SK-N-DZ (cell line): ENCODE measurements at regions not wholly inside any gene's neighbourhood (a gene's known extent, or its start where the extent isn't known, plus 50 kb on each side); places are given as distances from the start of the nearest gene placed in this dataset.

Source experiments
- DNase-seq: peaks from one replicate; pipeline ENCODE4 v3.0.0-alpha.2; 2015; ENCODE audit warnings: low spot score

DNA sequence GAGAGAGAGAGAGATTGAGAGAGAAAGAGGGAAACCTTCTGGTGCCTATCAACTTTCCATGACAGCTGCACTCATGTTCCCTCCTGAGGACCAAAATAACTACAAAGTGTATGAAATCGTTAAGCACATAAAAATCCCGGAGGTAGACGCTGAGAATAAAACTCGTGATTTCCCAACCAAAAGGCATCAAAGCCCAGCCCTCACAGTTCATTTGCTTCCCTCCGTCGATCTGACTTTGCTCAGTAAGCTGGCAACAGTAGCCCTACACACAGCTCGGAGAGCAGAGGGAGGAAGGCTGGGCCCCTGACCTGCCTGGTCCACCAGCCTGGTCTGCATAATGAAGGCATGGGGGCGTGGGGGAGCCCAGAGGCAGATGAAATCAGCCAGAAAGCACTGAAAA lies 273.9 kb upstream of the ZFHX3 start:
- DNase-seq, result no peak

- peak; percentile 56 for DNase-seq
Measured at GRCh38 chr16:73319737-73320136, 271.8 kb upstream of the ZFHX3 start.

DNA sequence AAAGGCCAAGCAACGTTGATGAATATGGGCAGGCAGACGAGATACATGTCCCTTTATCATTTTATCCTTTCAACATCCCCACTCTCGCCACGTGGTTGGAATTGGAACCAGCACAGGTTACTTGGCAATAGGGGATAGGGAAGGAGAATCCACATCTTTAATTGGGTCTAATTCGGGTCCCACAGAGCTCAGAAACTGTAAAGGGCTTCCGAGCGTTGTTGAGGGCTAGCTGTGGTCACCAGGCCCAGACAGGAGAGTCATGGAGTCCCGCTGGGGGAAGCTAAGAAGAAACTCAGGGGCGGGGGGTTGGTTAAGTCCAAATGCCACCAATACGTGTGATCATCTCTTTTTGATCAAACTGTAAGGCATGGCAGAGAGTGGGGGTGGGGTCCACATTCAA lies 271.3 kb upstream of the ZFHX3 start:
- DNase-seq, result no peak

DNA sequence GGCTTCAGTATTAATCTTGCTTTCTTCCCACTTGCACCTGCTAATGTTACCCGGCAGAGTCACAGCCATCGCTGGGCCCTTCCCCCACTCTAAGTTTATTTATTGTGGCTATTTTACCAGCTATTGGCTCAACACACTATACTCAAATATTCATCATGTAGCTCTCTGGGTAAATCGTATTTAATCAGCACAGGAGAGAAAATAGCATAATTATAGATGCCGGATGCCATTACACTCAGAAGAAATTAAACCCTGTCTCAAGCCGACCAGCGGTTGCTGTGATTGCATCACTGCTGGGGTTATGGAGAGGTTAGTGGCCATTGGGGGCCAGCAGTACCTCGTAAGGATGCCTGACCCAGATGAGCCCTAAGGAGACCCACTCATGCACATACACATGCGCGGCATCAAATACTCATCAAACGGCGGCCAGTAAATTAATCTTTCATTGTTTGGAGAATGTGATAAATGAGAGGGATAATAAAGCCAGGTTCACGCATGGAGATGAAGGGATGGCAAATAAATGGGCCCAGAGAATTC lies 269.5 kb upstream of the ZFHX3 start:
- no peak for DNase-seq

GRCh38 chr16:73315645-73316044 lies 267.7 kb upstream of the ZFHX3 start:
- DNase-seq, result no peak

DNA sequence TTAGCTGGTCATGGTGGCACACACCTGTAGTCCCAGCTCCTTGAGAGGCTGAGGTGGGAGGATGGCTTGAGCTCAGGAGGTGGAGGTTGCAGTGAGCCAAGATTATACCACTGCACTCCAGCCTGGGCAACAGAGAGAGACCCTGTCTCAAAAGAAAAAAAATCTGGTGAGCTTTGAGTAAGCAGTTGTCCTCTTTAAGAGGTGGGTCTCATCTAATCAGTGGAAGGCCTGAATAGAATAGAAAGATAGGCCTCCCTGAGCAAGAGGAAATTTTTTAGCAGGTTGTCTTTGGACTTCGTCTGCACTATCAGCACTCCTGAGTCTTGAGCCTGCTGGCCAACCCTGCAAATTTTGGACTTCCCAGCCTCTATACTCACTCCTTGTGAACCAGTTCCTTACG lies 266.0 kb upstream of the ZFHX3 start:
- DNase-seq, result no peak

- no peak for DNase-seq
Measured at GRCh38 chr16:73311857-73312723, 264.2 kb upstream of the ZFHX3 start.

DNA sequence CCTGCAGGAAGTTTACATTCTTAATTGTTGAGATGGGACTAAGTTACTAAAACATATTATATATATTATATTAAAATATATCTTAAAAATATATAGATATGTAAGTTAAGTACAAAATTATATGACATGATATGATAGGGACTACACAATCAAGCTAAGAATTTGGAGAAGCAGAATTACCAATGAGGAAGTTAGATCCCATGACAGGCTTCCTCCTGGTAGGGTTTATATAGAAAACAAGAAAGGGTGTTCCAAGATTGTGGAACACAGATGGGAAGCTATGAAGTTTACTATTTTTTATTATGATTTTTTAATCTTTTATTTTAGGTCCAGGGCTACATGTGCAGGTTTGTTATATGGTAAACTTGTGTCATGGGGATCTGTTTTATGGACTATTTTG lies 260.8 kb upstream of the ZFHX3 start:
- no peak for DNase-seq

DNA sequence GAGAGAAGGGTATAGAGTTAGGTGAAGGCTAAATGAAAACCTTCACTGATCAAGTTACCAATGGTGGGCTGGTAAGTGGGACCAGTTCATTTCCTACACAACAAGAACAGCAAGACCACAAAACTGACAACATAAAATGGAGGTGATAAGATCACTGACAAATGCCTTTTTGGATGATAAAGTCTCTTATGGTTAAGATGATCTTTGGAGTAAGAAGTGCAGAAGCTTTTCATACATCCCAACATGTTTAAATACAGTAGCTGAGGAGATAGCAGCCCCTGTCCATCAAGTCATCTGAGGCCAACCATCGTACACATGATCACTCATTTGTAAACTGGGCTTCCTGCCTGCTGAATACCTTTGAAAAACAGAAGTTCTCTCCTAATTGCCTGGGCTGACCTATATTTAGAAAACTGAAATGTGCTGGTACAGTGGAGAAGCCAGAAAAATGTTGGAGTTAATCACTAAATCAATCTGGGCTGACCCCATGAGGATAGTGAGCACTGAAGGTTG lies 259.0 kb upstream of the ZFHX3 start:
- DNase-seq, result peak; percentile 97

DNA sequence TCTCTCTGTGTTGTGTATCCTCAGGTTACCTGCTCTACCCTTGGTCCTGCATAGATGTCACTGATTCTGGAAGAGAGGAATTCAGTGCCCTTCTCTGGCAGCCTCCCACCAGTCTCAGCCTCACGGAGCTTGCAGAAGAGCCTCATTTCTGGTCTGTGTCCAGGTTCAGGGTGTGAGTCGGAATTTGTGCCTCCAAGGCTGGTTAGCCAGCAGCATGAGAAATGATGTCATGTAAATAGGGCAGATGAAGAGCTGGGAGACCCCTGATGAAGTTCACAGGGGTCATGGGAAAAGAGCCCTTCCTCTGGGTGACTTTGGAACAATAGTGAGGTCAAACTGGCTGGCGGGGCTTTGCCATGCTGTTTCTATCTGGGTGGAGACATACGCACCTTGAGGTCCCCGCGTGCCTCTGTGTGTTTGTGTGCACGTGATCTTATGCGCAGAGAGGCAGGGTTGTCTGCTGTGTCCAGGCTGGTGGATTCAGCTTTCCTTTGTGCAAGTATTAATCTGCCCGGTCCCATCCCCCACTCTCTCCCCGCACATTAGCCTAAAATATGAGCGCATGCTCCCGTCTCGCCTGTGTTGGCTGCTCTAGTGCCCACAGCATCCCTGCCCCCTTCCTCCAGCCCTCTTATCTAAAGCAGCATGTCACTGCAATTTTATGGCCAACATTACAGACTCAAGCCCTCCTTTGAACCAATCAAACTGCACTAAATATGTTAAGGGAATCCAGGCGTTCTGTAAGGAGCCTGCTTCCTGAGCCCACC lies 256.3 kb upstream of the ZFHX3 start:
- peak; percentile 100 for DNase-seq

- DNase-seq, result no peak
Measured at GRCh38 chr16:73302942-73303341, 255.0 kb upstream of the ZFHX3 start.

GRCh38 chr16:73301984-73302383 lies 254.1 kb upstream of the ZFHX3 start:
- DNase-seq, result no peak

- DNase-seq, result peak; percentile 94
Measured at GRCh38 chr16:73299346-73299745, 251.4 kb upstream of the ZFHX3 start.

GRCh38 chr16:73298562-73298961 lies 250.6 kb upstream of the ZFHX3 start:
- DNase-seq, result peak; percentile 60

DNA sequence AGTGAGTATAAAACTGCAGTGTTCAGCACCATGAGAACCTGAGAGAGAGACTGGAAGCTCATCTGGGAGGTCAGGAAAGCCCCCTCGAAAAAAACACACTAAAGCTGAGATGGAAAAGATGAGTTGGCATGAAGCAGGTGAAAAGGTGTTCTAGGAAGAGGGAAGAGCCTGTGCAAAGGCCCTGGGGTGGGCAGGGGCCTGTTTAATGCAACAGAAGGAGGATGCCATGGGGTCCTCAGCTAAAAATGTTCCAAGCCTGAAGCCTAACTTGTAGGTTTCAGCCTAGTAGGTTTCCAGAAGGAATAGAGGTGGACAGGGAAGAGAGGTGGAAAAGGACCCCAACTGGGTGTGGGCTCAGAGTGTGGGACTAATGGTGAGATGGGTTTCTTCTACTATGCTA lies 242.3 kb upstream of the ZFHX3 start:
- no peak for DNase-seq

- no peak for DNase-seq
Measured at GRCh38 chr16:73289232-73289631, 241.3 kb upstream of the ZFHX3 start.

DNA sequence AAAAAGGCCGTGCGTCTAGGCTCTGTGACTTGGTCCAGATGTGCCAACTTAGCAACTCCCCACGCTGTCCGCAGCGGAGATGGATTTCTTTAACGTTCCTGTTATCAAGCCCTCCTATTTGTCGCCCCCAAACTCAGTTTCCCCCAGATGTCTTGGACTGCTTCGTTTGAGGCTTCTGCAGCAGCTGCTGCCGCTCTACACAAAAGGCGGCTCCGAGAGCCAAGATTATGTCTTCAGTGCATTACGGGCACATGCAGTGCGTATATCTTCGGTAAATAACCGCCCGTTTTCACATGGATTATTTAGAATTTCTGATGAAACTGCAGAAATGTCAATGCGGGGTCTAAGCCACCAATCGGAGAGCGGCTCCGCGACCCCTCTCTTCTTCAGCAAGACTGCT lies 240.6 kb upstream of the ZFHX3 start:
- DNase-seq, result no peak

DNA sequence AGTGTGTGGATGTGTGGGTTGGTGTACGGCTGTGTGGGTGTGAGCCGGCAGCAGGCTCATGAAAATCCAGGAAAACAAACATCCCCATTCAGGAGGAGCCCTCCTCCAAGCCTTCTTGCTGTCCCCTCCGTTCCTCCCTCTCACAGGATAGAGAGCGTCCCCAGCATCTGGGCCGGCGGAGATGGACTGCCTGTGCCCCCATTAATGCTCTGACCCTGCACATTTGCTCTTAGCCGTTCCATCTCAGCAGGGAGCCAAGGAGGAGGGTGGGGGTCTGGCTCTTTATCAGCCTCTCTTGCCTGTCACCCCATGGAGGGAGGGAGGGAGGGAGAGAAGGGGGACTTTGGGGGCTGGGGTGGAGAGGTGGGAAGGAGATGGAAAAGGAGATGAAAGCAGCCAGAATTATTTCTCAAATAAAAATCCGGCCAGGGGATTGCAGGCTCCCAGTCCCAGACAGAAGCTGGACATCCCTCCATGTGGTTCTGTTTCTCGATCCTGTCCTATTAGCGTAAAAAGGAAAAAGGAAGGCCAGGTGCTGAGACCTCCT lies 240.0 kb upstream of the ZFHX3 start:
- no peak for DNase-seq

- no peak for DNase-seq
Measured at GRCh38 chr16:73286346-73287267, 238.7 kb upstream of the ZFHX3 start.

- DNase-seq, result no peak
Measured at GRCh38 chr16:73285436-73286201, 237.7 kb upstream of the ZFHX3 start.
